CD4-positive, alpha-beta memory T cell (primary cell): ENCODE measurements at regions not wholly inside any gene's neighbourhood (a gene's known extent, or its start where the extent isn't known, plus 50 kb on each side); places are given as distances from the start of the nearest gene placed in this dataset.

ENCODE experiments used
- CTCF ChIA-PET: fragments of 350-600 bp; sonication (Branson Sonifier 250); formaldehyde crosslinking; loops from one replicate; lab custom pipeline; 2021; ENCODE audit warnings: inconsistent platforms; ENCODE audit not compliant: partially characterized antibody; lab: Charles Lee
- POLR2A ChIA-PET: fragments of 350-600 bp; sonication (Branson Sonifier 250); formaldehyde crosslinking; loops from one replicate; lab custom pipeline; 2021; ENCODE audit not compliant: partially characterized antibody; lab: Charles Lee
- DNase-seq, 5 donors: peaks; one replicate each; pipeline versions ENCODE4 v3.0.0 to v3.0.0-alpha.2; 2020 to 2022; ENCODE audit warnings: mixed read lengths in 1 of 5
- H3K27ac ChIP-seq: one replicate; pipeline ENCODE4 v1.7.0; 2013; ENCODE audit warnings: low read depth, low read length
- H3K27me3 ChIP-seq: 2 replicates; pipeline ENCODE4 v1.7.0; 2013; ENCODE audit warnings: mild to moderate bottlenecking, low read length, moderate library complexity; ENCODE audit not compliant: insufficient read depth
- H3K36me3 ChIP-seq: 2 replicates; pipeline ENCODE4 v1.7.0; 2013; ENCODE audit warnings: mild to moderate bottlenecking, low read length, moderate library complexity; ENCODE audit not compliant: insufficient read depth
- H3K4me1 ChIP-seq: 2 replicates; pipeline ENCODE4 v1.7.0; 2013; ENCODE audit warnings: mild to moderate bottlenecking, low read length, moderate library complexity; ENCODE audit not compliant: insufficient read depth
- H3K4me3 ChIP-seq, 2 donors: one replicate each; pipeline ENCODE4 v1.7.0; 2013; ENCODE audit warnings: low read length in 2 of 2, mild to moderate bottlenecking in 1 of 2
- H3K9me3 ChIP-seq, 2 donors: one replicate each; pipeline ENCODE4 v1.7.0; 2013; ENCODE audit warnings: low read length in 2 of 2, control low read depth in 1 of 2; ENCODE audit not compliant: control insufficient read depth in 1 of 2
- H3K27ac Mint-ChIP-seq, 7 donors: one replicate each; pipeline ENCODE4 v1.8.0; 2020 to 2021; ENCODE audit warnings: mixed read lengths in 7 of 7, mild to moderate bottlenecking in 6 of 7, inconsistent platforms in 3 of 7, moderate library complexity in 3 of 7
- H3K27me3 Mint-ChIP-seq, 2 donors: one replicate each; pipeline ENCODE4 v1.8.0; 2020 to 2021; ENCODE audit warnings: mixed read lengths in 2 of 2
- H3K36me3 Mint-ChIP-seq, 2 donors: one replicate each; pipeline ENCODE4 v1.8.0; 2020 to 2021; ENCODE audit warnings: mixed read lengths in 2 of 2, inconsistent platforms in 1 of 2, mild to moderate bottlenecking in 1 of 2
- H3K4me1 Mint-ChIP-seq, 4 donors: one replicate each; pipeline ENCODE4 v1.8.0; 2020 to 2021; ENCODE audit warnings: mixed read lengths in 4 of 4, mild to moderate bottlenecking in 1 of 4
- H3K4me3 Mint-ChIP-seq, 8 donors: one replicate each; pipeline ENCODE4 v1.8.0; 2020 to 2021; ENCODE audit warnings: mixed read lengths in 8 of 8, mild to moderate bottlenecking in 7 of 8, moderate library complexity in 6 of 8, inconsistent platforms in 3 of 8
- H3K9me3 Mint-ChIP-seq, 8 donors: one replicate each; pipeline ENCODE4 v1.8.0; 2020 to 2021; ENCODE audit warnings: mixed read lengths in 8 of 8, mild to moderate bottlenecking in 5 of 8, inconsistent platforms in 3 of 8, moderate library complexity in 1 of 8
- intact Hi-C: fragments of 100-400 bp; cut with micrococcal nuclease; formaldehyde crosslinking; loops from one replicate; pipeline ENCODE4 v1.15.1; 2023

DNA sequence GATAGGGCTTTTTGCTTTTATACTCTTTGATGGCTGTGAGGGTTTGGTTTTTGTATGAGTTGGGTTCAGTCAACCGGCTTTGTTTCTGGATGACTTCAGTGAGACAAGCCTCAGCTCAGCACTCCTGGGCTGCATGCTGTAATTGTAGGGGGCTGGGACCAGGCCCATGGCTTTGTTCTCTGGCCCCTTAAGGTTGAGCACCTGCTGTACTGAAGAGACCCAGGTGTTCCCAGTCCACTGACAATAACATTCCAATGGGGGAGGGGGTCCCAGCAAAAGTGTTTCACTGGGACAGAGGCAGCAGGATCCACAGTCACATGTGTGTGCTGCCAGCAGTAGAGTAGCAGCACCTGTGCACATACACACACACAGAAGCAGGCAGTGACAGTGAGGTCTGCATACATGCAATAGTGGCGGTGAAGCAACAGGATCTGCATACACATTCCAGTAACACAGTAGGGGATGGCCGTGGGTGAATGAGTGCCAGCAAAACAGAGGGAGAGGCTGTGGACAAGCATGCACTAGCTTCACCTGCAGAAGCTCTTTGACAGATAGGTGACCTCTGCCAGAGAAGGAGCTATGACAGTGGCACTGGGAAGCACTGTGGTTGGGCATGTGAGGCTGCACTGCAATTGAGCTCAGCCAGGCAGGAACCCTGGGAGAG lies 240.4 kb downstream of the ASCL1 start:
- DNase-seq = no peak
- no peaks in the 10 kb centered on the region for H3K36me3 ChIP-seq
- Mint-ChIP-seq H3K36me3 (no peaks in the 10 kb centered on the region), H3K27ac (no peak overlapping the region), H3K4me3 (no peak overlapping the region), H3K9me3 (peaks cover 1 to 33% (median 14%) of the 10 kb centered on the region in 8 donors), H3K4me1 (no peaks in the 10 kb centered on the region), H3K27me3 (no peaks in the 10 kb centered on the region)
- H3K27ac ChIP-seq = no peak overlapping the region
- CTCF ChIA-PET = no interaction called here
- no peaks in the 10 kb centered on the region for H3K4me1 ChIP-seq
- no peaks in the 10 kb centered on the region for H3K27me3 ChIP-seq
- no peaks in the 10 kb centered on the region for H3K9me3 ChIP-seq
- no peak overlapping the region for H3K4me3 ChIP-seq
- intact Hi-C loops = no loop called here
- POLR2A ChIA-PET = no interaction called here

DNA sequence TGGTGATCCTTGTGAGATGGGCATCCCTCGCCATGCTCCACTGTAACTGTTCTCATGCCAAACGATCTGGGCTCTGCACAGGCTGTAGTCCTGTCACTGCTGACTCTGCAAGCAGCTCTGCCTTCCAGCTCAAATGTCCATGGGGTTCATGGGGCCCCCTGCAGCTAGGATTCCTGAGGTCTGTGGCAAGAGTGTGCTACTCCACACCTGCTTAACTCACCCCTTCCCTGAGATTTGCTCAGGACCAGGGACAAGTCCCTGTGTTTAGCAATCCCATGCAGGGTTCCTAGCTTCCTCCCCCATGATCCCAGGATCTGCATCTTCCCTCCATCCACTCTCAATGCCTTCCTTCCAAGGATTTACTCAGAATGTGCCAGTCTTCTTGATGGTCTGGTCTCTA lies 241.0 kb downstream of the ASCL1 start:
- ChIA-PET POLR2A (no interaction called here), CTCF (no interaction called here)
- intact Hi-C loops = no loop called here
- no peak for DNase-seq
- no peaks in the 10 kb centered on the region for H3K27me3 ChIP-seq
- H3K4me1 ChIP-seq = no peaks in the 10 kb centered on the region
- H3K27ac Mint-ChIP-seq = no peak overlapping the region
- no peak overlapping the region for H3K4me3 Mint-ChIP-seq
- H3K27ac ChIP-seq = no peak overlapping the region
- no peaks in the 10 kb centered on the region for H3K4me1 Mint-ChIP-seq
- H3K27me3 Mint-ChIP-seq = no peaks in the 10 kb centered on the region
- no peaks in the 10 kb centered on the region for H3K36me3 Mint-ChIP-seq
- H3K4me3 ChIP-seq = no peak overlapping the region
- no peaks in the 10 kb centered on the region for H3K36me3 ChIP-seq
- no peaks in the 10 kb centered on the region for H3K9me3 ChIP-seq
- peaks cover 1 to 33% (median 14%) of the 10 kb centered on the region in 8 donors for H3K9me3 Mint-ChIP-seq

DNA sequence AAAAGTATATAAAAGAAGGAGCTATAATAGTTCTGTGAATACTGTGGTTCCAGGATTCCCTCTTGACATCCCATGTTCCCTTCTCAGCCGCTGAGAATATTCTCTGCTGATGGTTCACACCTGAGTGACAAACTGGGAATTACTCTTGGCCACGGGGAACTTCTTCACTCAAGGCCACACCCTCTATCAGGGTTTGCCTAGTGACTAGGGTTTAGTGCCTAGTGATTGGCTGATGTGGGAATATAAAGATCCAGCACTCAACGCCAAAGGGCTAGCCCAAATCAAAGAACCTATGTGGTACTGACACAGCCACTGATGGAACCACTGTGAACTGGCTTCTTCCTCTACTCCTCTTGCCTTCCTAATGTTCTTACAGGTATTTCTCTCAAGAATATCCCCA lies 248.4 kb downstream of the ASCL1 start:
- POLR2A ChIA-PET = no interaction called here
- Mint-ChIP-seq H3K4me3 (no peak overlapping the region), H3K4me1 (no peaks in the 10 kb centered on the region), H3K36me3 (no peaks in the 10 kb centered on the region), H3K9me3 (peaks cover 0 to 16% (median 6%) of the 10 kb centered on the region in 8 donors), H3K27ac (no peak overlapping the region), H3K27me3 (no peaks in the 10 kb centered on the region)
- H3K27me3 ChIP-seq = no peaks in the 10 kb centered on the region
- H3K27ac ChIP-seq = no peak overlapping the region
- intact Hi-C loops = no loop called here
- DNase-seq = no peak
- H3K9me3 ChIP-seq = no peaks in the 10 kb centered on the region
- CTCF ChIA-PET = no interaction called here
- H3K36me3 ChIP-seq = no peaks in the 10 kb centered on the region
- H3K4me1 ChIP-seq = no peaks in the 10 kb centered on the region
- H3K4me3 ChIP-seq = no peak overlapping the region

DNA sequence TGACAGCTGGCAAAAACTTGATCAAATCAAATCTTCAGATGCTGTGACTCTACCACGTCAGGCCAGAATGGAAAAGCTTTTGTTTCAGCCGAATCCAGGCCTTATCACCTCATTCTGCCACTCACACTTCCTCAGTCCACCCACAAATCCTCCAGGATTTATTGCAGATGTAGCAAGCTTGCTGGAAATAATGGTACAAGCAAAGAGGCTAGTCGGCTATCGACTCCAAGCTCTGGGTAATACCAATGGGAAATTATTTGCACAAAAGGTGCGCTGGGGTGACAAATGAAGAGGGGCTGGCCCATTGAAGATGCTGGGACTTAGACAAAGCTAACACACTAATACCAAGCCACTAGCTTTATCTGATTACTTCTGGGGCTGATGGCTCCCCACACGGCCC lies 250.5 kb downstream of the ASCL1 start:
- H3K9me3 ChIP-seq = no peaks in the 10 kb centered on the region
- H3K27me3 Mint-ChIP-seq = no peaks in the 10 kb centered on the region
- no peak overlapping the region for H3K27ac Mint-ChIP-seq
- no peak overlapping the region for H3K4me3 Mint-ChIP-seq
- H3K9me3 Mint-ChIP-seq = peaks cover 0 to 16% (median 5%) of the 10 kb centered on the region in 8 donors
- H3K27me3 ChIP-seq = no peaks in the 10 kb centered on the region
- no peaks in the 10 kb centered on the region for H3K36me3 ChIP-seq
- POLR2A ChIA-PET = no interaction called here
- no peaks in the 10 kb centered on the region for H3K4me1 ChIP-seq
- no peaks in the 10 kb centered on the region for H3K36me3 Mint-ChIP-seq
- no peak overlapping the region for H3K27ac ChIP-seq
- DNase-seq = no peak
- CTCF ChIA-PET = no interaction called here
- no peaks in the 10 kb centered on the region for H3K4me1 Mint-ChIP-seq
- intact Hi-C loops = no loop called here
- H3K4me3 ChIP-seq = no peak overlapping the region

DNA sequence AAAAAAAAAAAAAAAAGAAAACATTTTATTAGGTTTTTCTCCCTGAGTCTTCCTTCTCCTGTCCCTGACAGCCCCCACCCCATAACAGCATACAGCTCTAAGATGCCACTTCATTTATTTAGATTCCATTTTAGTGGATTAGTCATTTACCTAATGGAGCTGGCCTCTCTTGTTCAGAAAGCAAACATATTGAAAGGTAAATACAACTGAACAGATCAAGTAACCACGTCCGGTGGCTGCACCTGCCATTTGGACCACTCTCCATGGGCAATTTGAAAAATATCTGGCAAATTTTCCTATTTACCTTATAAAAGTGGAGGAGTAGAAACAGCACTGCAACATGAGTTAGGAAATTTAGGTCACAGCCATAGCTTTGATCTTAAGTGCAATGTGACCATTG lies 254.6 kb downstream of the C12orf42 start:
- CTCF ChIA-PET = no interaction called here
- H3K9me3 Mint-ChIP-seq = peaks cover 0 to 2% (median 0%) of the 10 kb centered on the region in 8 donors
- Histone ChIP-seq H3K27me3 (no peaks in the 10 kb centered on the region), H3K27ac (no peak overlapping the region), H3K36me3 (no peaks in the 10 kb centered on the region), H3K4me1 (no peaks in the 10 kb centered on the region), H3K4me3 (no peak overlapping the region), H3K9me3 (peaks cover 0 to 3% of the 10 kb centered on the region in 2 donors)
- POLR2A ChIA-PET = no interaction called here
- DNase-seq = no peak
- H3K4me1 Mint-ChIP-seq = no peaks in the 10 kb centered on the region
- H3K27ac Mint-ChIP-seq = no peak overlapping the region
- intact Hi-C loops = no loop called here
- no peaks in the 10 kb centered on the region for H3K36me3 Mint-ChIP-seq
- no peak overlapping the region for H3K4me3 Mint-ChIP-seq
- no peaks in the 10 kb centered on the region for H3K27me3 Mint-ChIP-seq

DNA sequence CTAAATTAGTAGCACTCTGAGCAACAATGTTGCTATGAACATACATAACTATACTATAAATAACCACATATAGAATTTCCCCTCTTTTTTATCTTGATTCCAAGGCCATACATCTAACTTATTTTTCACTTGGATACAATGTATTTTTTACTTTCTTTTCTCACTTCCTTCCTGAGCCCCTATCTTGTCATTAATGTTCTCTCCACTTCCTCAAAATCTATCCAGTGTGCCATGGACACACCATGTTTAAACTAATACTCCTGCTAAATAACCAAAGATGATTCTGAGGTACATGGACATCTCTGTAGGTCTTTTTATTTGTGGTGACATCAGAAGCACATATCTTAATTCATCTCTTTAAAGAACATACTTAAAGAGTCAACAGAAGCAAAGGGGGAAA lies 251.2 kb downstream of the C12orf42 start:
- H3K4me3 ChIP-seq = no peak overlapping the region
- no peak overlapping the region for H3K27ac Mint-ChIP-seq
- peaks cover 0 to 4% (median 0%) of the 10 kb centered on the region in 8 donors for H3K9me3 Mint-ChIP-seq
- POLR2A ChIA-PET = no interaction called here
- H3K9me3 ChIP-seq = no peaks in the 10 kb centered on the region
- H3K36me3 ChIP-seq = no peaks in the 10 kb centered on the region
- CTCF ChIA-PET = no interaction called here
- H3K36me3 Mint-ChIP-seq = no peaks in the 10 kb centered on the region
- DNase-seq = no peak
- H3K27ac ChIP-seq = no peak overlapping the region
- no peaks in the 10 kb centered on the region for H3K4me1 ChIP-seq
- no peaks in the 10 kb centered on the region for H3K27me3 ChIP-seq
- no peaks in the 10 kb centered on the region for H3K4me1 Mint-ChIP-seq
- intact Hi-C loops = no loop called here
- no peaks in the 10 kb centered on the region for H3K27me3 Mint-ChIP-seq
- no peak overlapping the region for H3K4me3 Mint-ChIP-seq

DNA sequence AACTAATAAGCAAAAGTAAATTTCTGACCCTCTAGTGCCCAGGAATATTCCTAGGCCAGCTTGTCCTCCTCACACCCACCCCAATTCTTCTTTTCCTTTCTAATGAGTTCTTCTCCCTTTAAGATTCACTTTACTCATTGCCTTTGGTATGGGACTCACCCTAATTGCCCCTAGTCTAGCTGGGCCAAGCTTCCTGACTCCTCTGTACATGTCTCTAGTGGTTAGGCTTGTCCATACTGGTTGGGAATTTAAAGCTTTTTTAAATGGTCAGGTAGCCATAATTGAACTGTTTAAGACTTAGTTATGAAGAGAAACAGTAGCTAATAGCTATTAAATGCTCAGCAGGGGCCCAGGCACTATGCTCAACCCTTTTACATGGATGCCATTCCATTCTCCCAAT lies 248.2 kb downstream of the C12orf42 start:
- Mint-ChIP-seq H3K27ac (no peak overlapping the region), H3K4me1 (no peaks in the 10 kb centered on the region), H3K4me3 (no peak overlapping the region), H3K9me3 (peaks cover 0 to 8% (median 5%) of the 10 kb centered on the region in 8 donors), H3K27me3 (peaks cover 0 to 2% of the 10 kb centered on the region in 2 donors), H3K36me3 (no peaks in the 10 kb centered on the region)
- Histone ChIP-seq H3K27ac (no peak overlapping the region), H3K4me1 (no peaks in the 10 kb centered on the region), H3K27me3 (no peaks in the 10 kb centered on the region), H3K9me3 (no peaks in the 10 kb centered on the region), H3K4me3 (no peak overlapping the region), H3K36me3 (no peaks in the 10 kb centered on the region)
- DNase-seq = no peak
- CTCF ChIA-PET = no interaction called here
- intact Hi-C loops = no loop called here
- POLR2A ChIA-PET = no interaction called here

DNA sequence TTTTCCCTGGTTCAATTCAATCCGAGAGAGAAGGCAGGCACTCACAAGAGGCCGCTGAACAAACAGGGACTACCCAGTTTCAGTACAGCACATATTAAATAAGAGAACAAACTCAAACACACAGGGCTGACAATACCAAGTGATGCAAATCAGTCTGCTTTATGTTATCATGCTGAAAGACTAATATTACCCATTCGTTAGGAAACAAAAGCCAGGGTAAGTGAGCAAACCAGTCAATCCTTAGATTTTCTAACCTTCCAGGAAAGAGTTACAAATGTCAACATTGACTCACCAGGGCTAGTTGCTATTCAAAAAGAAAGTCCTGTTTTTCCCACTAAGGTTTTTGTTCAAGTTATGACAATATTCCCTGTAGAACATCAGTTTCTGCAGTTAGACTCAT lies 246.2 kb downstream of the C12orf42 start:
- Mint-ChIP-seq H3K9me3 (peaks cover 3 to 22% (median 9%) of the 10 kb centered on the region in 8 donors), H3K4me3 (no peak overlapping the region), H3K36me3 (no peaks in the 10 kb centered on the region), H3K27ac (no peak overlapping the region), H3K4me1 (no peaks in the 10 kb centered on the region), H3K27me3 (peaks cover 0 to 2% of the 10 kb centered on the region in 2 donors)
- DNase-seq = no peak
- no peaks in the 10 kb centered on the region for H3K9me3 ChIP-seq
- no peak overlapping the region for H3K27ac ChIP-seq
- ChIA-PET POLR2A (no interaction called here), CTCF (no interaction called here)
- no peaks in the 10 kb centered on the region for H3K36me3 ChIP-seq
- no peaks in the 10 kb centered on the region for H3K4me1 ChIP-seq
- H3K4me3 ChIP-seq = no peak overlapping the region
- H3K27me3 ChIP-seq = no peaks in the 10 kb centered on the region
- intact Hi-C loops = no loop called here
